PC-3 (cell line): ENCODE measurements at regions not wholly inside any gene's neighbourhood (a gene's known extent, or its start where the extent isn't known, plus 50 kb on each side); places are given as distances from the start of the nearest gene placed in this dataset.
A peak's percentile ranks its signal among the peaks of the same experiment; 100 is the strongest.

ENCODE experiments used
- ATAC-seq: fragments of 200-7000 bp; cut with Tn5 transposase; 2 replicates; pipeline ENCODE4 v1.9.1; 2020; ENCODE audit warnings: mild to moderate bottlenecking, moderate library complexity
- BruUV-seq: library from RNA; stranded (reverse); fragments of 400-500 nt; replicated peaks from 2 replicates; lab custom pipeline; 2021; lab: Mats Ljungman, UMichigan
- CTCF ChIA-PET: fragments of 300-600 bp; sonication (Branson Sonifier 250); formaldehyde crosslinking; loops from one replicate; lab custom pipeline; 2022; ENCODE audit warnings: antibody characterized with exemption; lab: Charles Lee
- POLR2A ChIA-PET: fragments of 300-600 bp; sonication (Branson Sonifier 250); formaldehyde crosslinking; loops from one replicate; lab custom pipeline; 2022; ENCODE audit warnings: antibody characterized with exemption; ENCODE audit not compliant: unreplicated experiment; lab: Charles Lee
- DNase-seq: peaks from one replicate; pipeline ENCODE4 v3.0.0-alpha.2; 2015
- H2AFZ ChIP-seq: fragments of 300-600 bp; sonication (generic); 2 replicates; pipeline ENCODE4 v1.6.0; 2016; ENCODE audit warnings: antibody characterized with exemption, low read length
- H3F3A ChIP-seq: fragments of 300-600 bp; sonication (generic); one replicate; pipeline ENCODE4 v1.6.0; 2017; ENCODE audit warnings: antibody characterized with exemption, low read length, control low read depth, mild to moderate bottlenecking; ENCODE audit not compliant: unreplicated experiment
- H3K27ac ChIP-seq: fragments of 300-600 bp; sonication (generic); 2 replicates; pipeline ENCODE4 v1.5.1; 2016; ENCODE audit warnings: mild to moderate bottlenecking, low read length
- H3K27me3 ChIP-seq: fragments of 300-600 bp; sonication (generic); 2 replicates; pipeline ENCODE4 v1.6.1; 2016; ENCODE audit warnings: low read length, mixed read lengths
- H3K36me3 ChIP-seq: fragments of 300-600 bp; sonication (generic); 2 replicates; pipeline ENCODE4 v1.6.1; 2016; ENCODE audit warnings: low read depth, mixed run types, low read length, mixed read lengths
- H3K4me1 ChIP-seq: fragments of 300-600 bp; sonication (generic); 2 replicates; pipeline ENCODE4 v1.5.1; 2016; ENCODE audit warnings: low read length; ENCODE audit not compliant: insufficient read depth
- H3K4me2 ChIP-seq: fragments of 300-600 bp; sonication (generic); 2 replicates; pipeline ENCODE4 v1.6.0; 2016; ENCODE audit warnings: low read length
- H3K4me3 ChIP-seq: fragments of 300-600 bp; sonication (generic); 2 replicates; pipeline ENCODE4 v1.5.1; 2016; ENCODE audit warnings: mild to moderate bottlenecking, low read length, mixed read lengths
- H3K79me2 ChIP-seq: fragments of 300-600 bp; sonication (generic); 2 replicates; pipeline ENCODE4 v1.6.1; 2017; ENCODE audit warnings: low read length, mixed read lengths
- H3K9ac ChIP-seq: fragments of 300-600 bp; sonication (generic); 2 replicates; pipeline ENCODE4 v1.6.0; 2016; ENCODE audit warnings: mild to moderate bottlenecking, low read length
- H3K9me2 ChIP-seq: fragments of 300-600 bp; sonication (generic); replicated peaks from 2 replicates; pipeline ENCODE4 v1.6.1; 2016; ENCODE audit warnings: mixed run types, low read length, mixed read lengths
- H3K9me3 ChIP-seq: fragments of 300-600 bp; sonication (generic); 2 replicates; pipeline ENCODE4 v1.6.1; 2016; ENCODE audit warnings: low read length, mixed read lengths
- H4K20me1 ChIP-seq: fragments of 300-600 bp; sonication (generic); 2 replicates; pipeline ENCODE4 v1.6.1; 2016; ENCODE audit warnings: low read length, mixed read lengths
- EZH2 ChIP-seq: fragments of 300-600 bp; sonication (generic); IDR thresholded peaks from one replicate; pipeline ENCODE4 v1.6.1; 2017; ENCODE audit warnings: antibody characterized with exemption, mild to moderate bottlenecking, low read length; ENCODE audit not compliant: unreplicated experiment
- EZH2phosphoT487 ChIP-seq: fragments of 300-600 bp; sonication (generic); IDR thresholded peaks from 2 replicates; pipeline ENCODE4 v1.6.1; 2018; ENCODE audit warnings: mild to moderate bottlenecking, antibody characterized with exemption, low read length, borderline replicate concordance
- intact Hi-C: fragments of 100-400 bp; cut with micrococcal nuclease; formaldehyde crosslinking; loops from 2 replicates; pipeline ENCODE4 v1.9.0; 2023
- TF ChIP-seq, protein P1 (sequence below): fragments of 300-600 bp; sonication (generic); conservative IDR thresholded peaks from 2 replicates; pipeline ENCODE4 v1.5.1; 2017; ENCODE audit warnings: antibody characterized with exemption, low read depth, mild to moderate bottlenecking, low read length

DNA sequence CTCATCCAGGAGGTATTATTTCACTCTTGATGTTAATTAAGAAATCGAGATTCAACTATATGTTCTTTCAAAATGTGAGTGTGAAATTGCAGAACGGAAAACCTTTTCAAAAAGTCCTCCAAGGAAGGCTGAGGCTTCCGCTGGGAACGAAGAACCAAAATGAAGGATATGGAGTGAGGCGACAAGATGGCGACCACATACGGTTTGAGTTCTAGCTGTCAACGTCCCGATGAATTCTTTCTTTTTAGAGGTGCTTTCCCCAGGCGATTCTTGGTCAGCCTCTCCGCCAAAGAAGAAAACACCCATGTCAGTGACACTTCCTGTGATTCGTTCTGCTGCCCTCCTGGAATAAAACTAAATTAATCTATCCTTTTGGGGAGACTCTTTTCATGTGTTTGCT, 78.3 kb upstream of the ADAMTS16 start:
- POLR2A ChIA-PET: no interaction called here
- intact Hi-C loops: no loop called here
- no TSS peak for BruUV-seq
- no peaks in the 10 kb centered on the region for H3K9me3 ChIP-seq
- H3K4me3 ChIP-seq: no peak overlapping the region
- no peaks in the 10 kb centered on the region for H4K20me1 ChIP-seq
- peaks cover 80% of the 10 kb centered on the region for H3K27me3 ChIP-seq
- CTCF ChIA-PET: no interaction called here
- no peak overlapping the region for H3K27ac ChIP-seq
- DNase-seq: no peak
- no peaks in the 10 kb centered on the region for H3K9me2 ChIP-seq
- TF ChIP-seq, protein P1, sequence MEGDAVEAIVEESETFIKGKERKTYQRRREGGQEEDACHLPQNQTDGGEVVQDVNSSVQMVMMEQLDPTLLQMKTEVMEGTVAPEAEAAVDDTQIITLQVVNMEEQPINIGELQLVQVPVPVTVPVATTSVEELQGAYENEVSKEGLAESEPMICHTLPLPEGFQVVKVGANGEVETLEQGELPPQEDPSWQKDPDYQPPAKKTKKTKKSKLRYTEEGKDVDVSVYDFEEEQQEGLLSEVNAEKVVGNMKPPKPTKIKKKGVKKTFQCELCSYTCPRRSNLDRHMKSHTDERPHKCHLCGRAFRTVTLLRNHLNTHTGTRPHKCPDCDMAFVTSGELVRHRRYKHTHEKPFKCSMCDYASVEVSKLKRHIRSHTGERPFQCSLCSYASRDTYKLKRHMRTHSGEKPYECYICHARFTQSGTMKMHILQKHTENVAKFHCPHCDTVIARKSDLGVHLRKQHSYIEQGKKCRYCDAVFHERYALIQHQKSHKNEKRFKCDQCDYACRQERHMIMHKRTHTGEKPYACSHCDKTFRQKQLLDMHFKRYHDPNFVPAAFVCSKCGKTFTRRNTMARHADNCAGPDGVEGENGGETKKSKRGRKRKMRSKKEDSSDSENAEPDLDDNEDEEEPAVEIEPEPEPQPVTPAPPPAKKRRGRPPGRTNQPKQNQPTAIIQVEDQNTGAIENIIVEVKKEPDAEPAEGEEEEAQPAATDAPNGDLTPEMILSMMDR: no peak
- TF ChIP-seq EZH2phosphoT487 (no peak), EZH2 (no peak)
- no peaks in the 10 kb centered on the region for H3F3A ChIP-seq
- no peaks in the 10 kb centered on the region for H3K36me3 ChIP-seq
- H3K4me2 ChIP-seq: no peak overlapping the region
- ATAC-seq: no peak
- no peaks in the 10 kb centered on the region for H3K4me1 ChIP-seq
- no peak overlapping the region for H2AFZ ChIP-seq
- no peak overlapping the region for H3K9ac ChIP-seq
- no peaks in the 10 kb centered on the region for H3K79me2 ChIP-seq

DNA sequence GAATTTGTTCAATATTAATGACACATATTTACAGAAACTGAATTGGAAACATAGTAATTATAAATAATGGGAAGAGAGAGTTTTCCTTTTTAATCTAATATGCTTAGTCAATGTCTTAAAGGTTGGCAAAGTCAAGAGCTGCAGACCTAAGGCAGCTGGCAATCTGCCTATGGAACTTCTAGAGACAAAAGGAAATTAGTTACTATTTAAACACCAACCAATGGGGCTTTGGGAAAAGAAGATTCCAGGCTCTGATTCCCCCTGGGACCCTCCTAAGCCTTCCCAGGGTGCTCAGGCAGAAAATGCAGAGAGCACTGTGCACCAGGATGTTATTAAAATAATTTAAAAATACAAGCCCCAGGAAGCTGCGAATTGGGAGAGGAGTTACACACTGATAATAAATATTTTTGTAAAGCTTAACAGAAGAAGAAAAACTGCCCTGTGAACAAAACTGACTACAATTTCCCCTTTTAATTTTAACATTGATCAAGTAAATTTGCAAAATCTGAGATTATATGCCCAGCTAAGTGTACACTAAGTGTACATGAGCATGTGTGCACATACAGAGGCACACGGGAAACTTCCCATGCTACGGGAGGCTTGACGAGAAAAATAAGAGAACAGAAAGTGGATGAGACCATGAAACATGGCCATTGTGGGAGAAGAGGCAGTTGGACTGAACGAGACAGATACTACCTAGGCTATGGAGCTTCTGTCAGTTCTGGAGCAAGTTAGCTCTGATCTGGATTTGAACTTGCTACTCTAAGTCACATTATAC, 77.4 kb upstream of the ADAMTS16 start:
- H3K27me3 ChIP-seq: peaks cover 79% of the 10 kb centered on the region
- no peak overlapping the region for H3K4me3 ChIP-seq
- H2AFZ ChIP-seq: no peak overlapping the region
- BruUV-seq: no TSS peak
- intact Hi-C loops: no loop called here
- H3K36me3 ChIP-seq: no peaks in the 10 kb centered on the region
- no peaks in the 10 kb centered on the region for H3K9me3 ChIP-seq
- DNase-seq: no peak
- H3F3A ChIP-seq: no peaks in the 10 kb centered on the region
- H3K27ac ChIP-seq: no peak overlapping the region
- ChIA-PET CTCF (no interaction called here), POLR2A (no interaction called here)
- no peaks in the 10 kb centered on the region for H4K20me1 ChIP-seq
- no peak for ATAC-seq
- H3K9ac ChIP-seq: no peak overlapping the region
- H3K79me2 ChIP-seq: no peaks in the 10 kb centered on the region
- TF ChIP-seq, protein P1: no peak
- TF ChIP-seq EZH2 (no peak), EZH2phosphoT487 (no peak)
- no peaks in the 10 kb centered on the region for H3K9me2 ChIP-seq
- H3K4me1 ChIP-seq: no peaks in the 10 kb centered on the region
- no peak overlapping the region for H3K4me2 ChIP-seq

DNA sequence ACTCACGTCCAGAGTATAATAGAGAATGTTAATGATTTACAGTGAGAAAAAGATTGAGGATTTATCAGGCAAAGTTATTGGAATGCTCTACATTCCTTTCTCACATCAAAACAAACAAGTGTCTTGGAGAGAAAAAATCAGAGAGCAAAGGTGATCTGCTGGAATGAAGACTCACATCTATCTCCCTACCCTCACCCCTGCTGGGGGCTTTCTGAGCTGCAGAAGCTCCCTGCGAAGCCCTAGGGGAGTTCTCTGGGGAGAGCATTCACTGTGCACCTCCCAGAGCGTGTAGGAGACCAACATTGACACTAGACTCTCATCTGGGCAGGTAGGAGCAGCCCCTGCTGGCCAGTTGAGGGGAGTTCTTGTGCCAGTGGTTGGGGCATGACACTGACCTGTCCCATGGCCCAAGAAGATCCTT, 76.6 kb upstream of the ADAMTS16 start:
- Histone ChIP-seq H3K4me1 (no peaks in the 10 kb centered on the region), H3K9me2 (no peaks in the 10 kb centered on the region), H3K9ac (no peak overlapping the region), H2AFZ (no peak overlapping the region), H3K36me3 (no peaks in the 10 kb centered on the region), H3K79me2 (no peaks in the 10 kb centered on the region), H4K20me1 (no peaks in the 10 kb centered on the region), H3K27me3 (peaks cover 77% of the 10 kb centered on the region), H3K27ac (no peak overlapping the region), H3K4me3 (no peak overlapping the region), H3K4me2 (no peak overlapping the region), H3F3A (no peaks in the 10 kb centered on the region), H3K9me3 (no peaks in the 10 kb centered on the region)
- ChIA-PET POLR2A (no interaction called here), CTCF (no interaction called here)
- BruUV-seq: no TSS peak
- no peak for TF ChIP-seq EZH2
- TF ChIP-seq, protein P1: peak; percentile 40
- DNase-seq (no peak), ATAC-seq (no peak)
- intact Hi-C loops: no loop called here
